ENCODE measurements at regions not wholly inside any gene's neighbourhood (a gene's known extent, or its start where the extent isn't known, plus 50 kb on each side); places are given as distances from the start of the nearest gene placed in this dataset.

GRCh38 chr22:48822278-48823233 is 1005.1 kb downstream of the BRD1 start:
- Histone ChIP-seq H3K9me3 (ENCODE audit: insufficient read depth, low read depth, low read length) (peaks cover 9% of the 10 kb centered on the region; the same call in 1 of the 2 replicates), H3F3A (ENCODE audit: low read depth) (no peaks in the 10 kb centered on the region), H3K4me2 (ENCODE audit: low read depth, low read length, poor library complexity, severe bottlenecking) (no peak overlapping the region), H4K20me1 (ENCODE audit: insufficient read depth, low read length, poor library complexity, severe bottlenecking) (no peaks in the 10 kb centered on the region), H3K36me3 (ENCODE audit: insufficient read depth, low read length) (no peaks in the 10 kb centered on the region), H3K27me3 (ENCODE audit: insufficient read depth, low read length, poor library complexity, severe bottlenecking) (no peaks in the 10 kb centered on the region), H2AFZ (ENCODE audit: low read length) (no peak overlapping the region), H3K9me2 (replicated peaks; ENCODE audit: low read depth, low read length) (no peaks in the 10 kb centered on the region), H3K79me2 (ENCODE audit: insufficient read depth, low read length) (no peaks in the 10 kb centered on the region), H3K9ac (ENCODE audit: low read depth, low read length, poor library complexity, severe bottlenecking) (no peak overlapping the region), H3K4me1 (ENCODE audit: insufficient read depth, low read length, poor library complexity, severe bottlenecking) (no peaks in the 10 kb centered on the region), H3K4me3 (ENCODE audit: low read length, poor library complexity, severe bottlenecking) (no peak overlapping the region)
- no peak for TF ChIP-seq CTCF (conservative IDR thresholded peaks at IDR 0.05; ENCODE audit: low read length)
- TF ChIP-seq EZH2phosphoT487 (IDR thresholded peaks at IDR 0.05; ENCODE audit: borderline replicate concordance) = no peak

- no peak overlapping the region for H3K9ac ChIP-seq (ENCODE audit: low read depth, low read length, poor library complexity, severe bottlenecking)
- H3F3A ChIP-seq (ENCODE audit: low read depth) = no peaks in the 10 kb centered on the region
- no peaks in the 10 kb centered on the region for H4K20me1 ChIP-seq (ENCODE audit: insufficient read depth, low read length, poor library complexity, severe bottlenecking)
- no peak overlapping the region for H3K4me3 ChIP-seq (ENCODE audit: low read length, poor library complexity, severe bottlenecking)
- no peaks in the 10 kb centered on the region for H3K27me3 ChIP-seq (ENCODE audit: insufficient read depth, low read length, poor library complexity, severe bottlenecking)
- H3K36me3 ChIP-seq (ENCODE audit: insufficient read depth, low read length) = no peaks in the 10 kb centered on the region
- no peak overlapping the region for H2AFZ ChIP-seq (ENCODE audit: low read length)
- no peaks in the 10 kb centered on the region for H3K4me1 ChIP-seq (ENCODE audit: insufficient read depth, low read length, poor library complexity, severe bottlenecking)
- TF ChIP-seq EZH2phosphoT487 (IDR thresholded peaks at IDR 0.05; ENCODE audit: borderline replicate concordance) = no peak
- no peak for TF ChIP-seq CTCF (conservative IDR thresholded peaks at IDR 0.05; ENCODE audit: low read length)
- H3K9me3 ChIP-seq (ENCODE audit: insufficient read depth, low read depth, low read length) = peaks cover 6% of the 10 kb centered on the region; the same call in 1 of the 2 replicates
- no peaks in the 10 kb centered on the region for H3K79me2 ChIP-seq (ENCODE audit: insufficient read depth, low read length)
- no peaks in the 10 kb centered on the region for H3K9me2 ChIP-seq (replicated peaks; ENCODE audit: low read depth, low read length)
- H3K4me2 ChIP-seq (ENCODE audit: low read depth, low read length, poor library complexity, severe bottlenecking) = no peak overlapping the region
Measured at GRCh38 chr22:48821727-48822126, 1005.9 kb downstream of the BRD1 start.

GRCh38 chr22:48821346-48821690 is 1006.4 kb downstream of the BRD1 start:
- no peaks in the 10 kb centered on the region for H3F3A ChIP-seq (ENCODE audit: low read depth)
- no peaks in the 10 kb centered on the region for H3K4me1 ChIP-seq (ENCODE audit: insufficient read depth, low read length, poor library complexity, severe bottlenecking)
- no peak overlapping the region for H3K4me3 ChIP-seq (ENCODE audit: low read length, poor library complexity, severe bottlenecking)
- H3K4me2 ChIP-seq (ENCODE audit: low read depth, low read length, poor library complexity, severe bottlenecking) = no peak overlapping the region
- H2AFZ ChIP-seq (ENCODE audit: low read length) = no peak overlapping the region
- H4K20me1 ChIP-seq (ENCODE audit: insufficient read depth, low read length, poor library complexity, severe bottlenecking) = no peaks in the 10 kb centered on the region
- no peaks in the 10 kb centered on the region for H3K9me2 ChIP-seq (replicated peaks; ENCODE audit: low read depth, low read length)
- H3K9me3 ChIP-seq (ENCODE audit: insufficient read depth, low read depth, low read length) = peaks cover 6% of the 10 kb centered on the region; the same call in 1 of the 2 replicates
- H3K79me2 ChIP-seq (ENCODE audit: insufficient read depth, low read length) = no peaks in the 10 kb centered on the region
- no peaks in the 10 kb centered on the region for H3K36me3 ChIP-seq (ENCODE audit: insufficient read depth, low read length)
- H3K9ac ChIP-seq (ENCODE audit: low read depth, low read length, poor library complexity, severe bottlenecking) = no peak overlapping the region
- H3K27me3 ChIP-seq (ENCODE audit: insufficient read depth, low read length, poor library complexity, severe bottlenecking) = no peaks in the 10 kb centered on the region
- no peak for TF ChIP-seq CTCF (conservative IDR thresholded peaks at IDR 0.05; ENCODE audit: low read length)
- no peak for TF ChIP-seq EZH2phosphoT487 (IDR thresholded peaks at IDR 0.05; ENCODE audit: borderline replicate concordance)
